NCI-H345 treated with DMSO at 0.1 percent for 48 hours (cell line): ENCODE measurements at regions not wholly inside any gene's neighbourhood (a gene's known extent, or its start where the extent isn't known, plus 50 kb on each side); places are given as distances from the start of the nearest gene placed in this dataset.

Experiments
- DNase-seq: peaks from one replicate; lab custom pipeline; 2025; ENCODE audit not compliant: unreplicated experiment; lab: John Stamatoyannopoulos, UW

DNA sequence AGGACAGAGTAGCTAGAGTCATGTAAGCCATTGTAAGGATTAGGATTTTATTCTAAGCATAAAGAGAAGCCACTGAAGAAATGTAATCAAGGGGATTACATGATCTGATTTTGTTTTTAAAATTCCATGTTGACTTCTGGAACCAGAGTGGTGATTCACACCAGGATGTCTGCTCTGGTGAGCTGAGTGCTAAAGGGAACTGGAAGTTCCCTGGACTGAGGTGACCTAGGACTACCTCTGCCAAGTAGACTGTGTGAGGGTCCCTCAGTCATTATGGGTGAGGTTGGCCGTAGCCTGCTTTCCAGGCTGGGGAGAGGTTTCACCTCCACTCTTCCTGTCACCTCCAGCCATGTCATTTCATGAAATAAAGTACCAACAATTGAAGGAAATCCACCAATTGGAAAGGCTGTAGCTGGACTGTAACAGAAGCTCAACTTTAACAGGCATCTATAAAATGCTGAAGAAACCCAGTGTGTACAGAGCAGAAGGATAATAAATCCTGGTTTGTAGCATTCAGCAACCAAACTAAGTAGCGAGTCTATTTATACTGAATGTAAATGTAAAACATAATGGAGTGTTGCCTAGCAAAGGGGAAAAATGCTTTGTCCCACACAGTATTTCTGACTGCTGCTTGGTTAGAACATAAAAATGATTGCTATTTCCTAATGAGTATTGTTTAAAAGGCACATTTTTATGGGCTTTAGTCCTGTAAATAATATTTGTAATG, 507.4 kb upstream of the PKDCC start:
- no peak for DNase-seq

DNA sequence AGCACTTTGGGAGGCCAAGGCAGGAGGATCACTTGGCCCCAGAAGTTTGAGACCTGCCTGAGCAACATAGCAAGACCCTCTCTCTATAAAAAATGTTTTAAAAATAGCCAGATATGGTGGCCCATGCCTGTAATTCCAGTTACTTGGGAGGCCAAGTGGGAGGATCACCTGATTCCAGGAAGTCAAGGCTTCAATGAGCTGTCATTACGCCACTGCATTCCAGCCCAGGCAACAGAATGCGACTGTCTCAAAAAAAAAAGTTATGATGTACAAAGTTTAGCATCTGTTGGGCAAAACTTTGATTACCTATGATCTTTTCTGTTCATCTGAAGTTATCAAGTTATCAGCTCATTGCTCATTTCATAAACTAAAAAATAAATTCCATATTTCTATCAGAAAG, 504.1 kb upstream of the PKDCC start:
- DNase-seq, result no peak

DNA sequence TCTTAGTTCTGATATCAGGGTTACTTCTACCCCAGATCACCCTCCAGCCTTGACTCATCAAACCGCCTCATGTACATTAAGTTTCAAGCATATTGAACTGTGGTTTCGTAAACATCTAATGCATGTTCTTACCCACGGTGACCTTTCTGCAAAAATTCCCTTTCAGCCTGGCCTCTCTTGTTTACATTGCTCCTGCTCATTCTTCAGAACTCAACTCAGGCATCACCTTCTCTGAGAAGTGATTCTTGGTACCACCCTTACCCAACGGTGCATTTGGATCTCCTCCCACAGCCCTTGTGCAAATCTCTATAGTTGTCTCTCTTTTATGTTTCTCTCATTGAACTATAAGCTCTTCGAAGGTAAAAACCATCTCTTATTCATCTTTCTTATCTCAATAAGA, 503.1 kb upstream of the PKDCC start:
- no peak for DNase-seq

DNA sequence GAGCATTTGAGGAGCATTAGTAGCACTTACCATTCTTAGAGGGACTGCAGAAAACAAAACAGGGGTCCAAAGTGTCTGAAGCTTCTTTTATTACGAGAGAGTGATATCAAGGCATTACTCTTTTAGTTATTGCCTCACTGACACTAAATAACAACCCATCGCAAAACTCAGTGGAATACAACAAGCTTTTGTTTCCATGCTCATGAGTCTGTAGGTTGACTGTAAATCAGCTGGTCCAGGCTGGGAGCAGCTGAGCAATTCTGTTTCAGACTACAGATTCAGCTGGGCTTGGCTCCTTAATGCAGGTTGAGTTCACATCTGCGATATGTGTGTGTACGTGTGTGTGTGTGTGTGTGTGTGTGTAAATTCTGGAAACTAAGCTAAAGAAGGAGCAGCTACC, 501.8 kb upstream of the PKDCC start:
- DNase-seq, result no peak

DNA sequence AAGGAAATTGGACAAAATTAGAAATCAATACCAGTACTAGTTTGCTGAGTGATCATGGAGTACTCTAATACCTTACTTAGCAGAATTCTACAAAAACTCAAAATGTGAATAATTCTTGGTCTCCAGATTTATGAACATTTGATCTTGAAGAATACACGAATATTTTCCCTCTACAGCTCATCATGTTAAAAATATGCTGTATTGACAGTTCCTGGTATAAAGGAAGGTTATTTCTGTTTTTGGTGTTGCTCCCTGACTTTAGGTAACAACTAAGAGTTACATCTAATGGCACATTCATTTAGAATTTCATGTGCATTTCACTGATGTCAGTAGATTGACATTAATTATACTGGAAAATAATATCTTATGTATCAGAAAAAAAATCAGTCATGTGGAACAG, 479.2 kb upstream of the PKDCC start:
- DNase-seq, result no peak

DNA sequence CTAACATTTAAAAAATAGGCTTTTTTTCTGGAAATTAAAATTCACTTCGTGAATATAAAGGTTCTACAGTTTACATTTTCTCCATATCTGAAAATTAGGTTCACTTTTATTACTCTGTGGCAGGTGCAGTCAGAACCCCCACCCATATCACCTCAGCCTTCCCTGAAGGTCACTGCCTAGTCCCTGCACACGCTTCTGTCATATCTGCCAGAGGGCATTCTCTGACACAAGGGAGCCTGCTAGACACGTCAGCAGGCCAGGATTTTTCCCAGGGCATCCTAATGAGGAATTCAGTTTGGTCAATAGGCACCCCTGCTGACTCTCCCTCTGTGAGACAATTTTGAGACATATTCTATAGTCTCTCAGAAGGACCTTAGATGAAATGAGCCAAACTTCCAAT, 475.7 kb upstream of the PKDCC start:
- DNase-seq, result no peak

DNA sequence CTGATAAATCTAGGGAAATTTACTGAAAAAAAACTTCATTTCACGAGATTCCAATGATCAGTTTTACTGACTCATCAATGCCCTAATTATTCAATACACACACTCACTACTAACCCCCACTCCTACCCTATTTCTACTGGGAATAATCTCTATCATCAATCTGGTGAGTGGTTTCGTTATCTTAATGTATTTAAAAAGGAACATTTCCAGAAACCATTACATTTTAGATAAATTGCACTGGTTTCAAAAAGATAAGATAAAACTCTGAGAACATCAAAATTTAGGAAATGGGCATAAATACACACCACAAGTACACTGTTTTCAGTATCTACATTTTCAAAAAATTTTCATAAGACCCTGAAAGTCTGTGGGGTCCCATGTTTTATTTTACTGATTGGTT, 471.4 kb upstream of the PKDCC start:
- no peak for DNase-seq

DNA sequence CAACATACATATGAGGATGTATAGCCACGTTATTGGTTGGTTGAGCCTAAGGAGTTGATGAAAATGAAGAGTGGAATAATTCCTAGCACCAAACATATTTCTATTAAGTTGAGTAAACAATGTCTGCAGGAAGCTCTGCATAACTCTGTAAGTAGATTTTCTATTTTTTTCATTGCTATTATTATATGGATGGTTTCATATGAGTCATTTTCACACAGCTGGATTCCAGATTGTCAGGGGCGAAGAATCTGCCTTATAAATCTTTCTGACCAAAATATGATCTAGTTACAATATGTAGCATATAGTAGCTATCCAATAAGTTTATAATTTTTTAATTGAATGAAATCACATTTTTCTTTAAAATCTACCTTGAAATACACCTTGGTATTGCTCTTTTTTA, 468.0 kb upstream of the PKDCC start:
- DNase-seq, result no peak

DNA sequence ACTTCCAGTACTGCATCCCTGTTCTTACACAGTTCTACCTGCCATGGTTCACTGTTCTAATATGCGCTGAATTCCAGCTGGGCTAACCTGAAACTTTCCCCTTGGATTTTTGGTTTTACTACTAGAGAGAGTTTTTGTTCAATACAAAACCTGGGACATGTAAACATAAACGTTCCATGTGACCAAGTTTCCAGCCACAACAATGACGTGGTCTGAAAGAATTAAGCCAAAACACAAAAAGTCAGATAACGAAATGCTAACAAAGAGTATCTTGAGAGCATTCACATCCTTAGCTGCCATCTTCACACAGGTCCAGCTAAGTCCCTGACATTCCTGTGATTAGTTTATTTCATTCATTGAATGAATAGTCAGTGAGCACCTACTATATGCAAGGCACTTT, 467.0 kb upstream of the PKDCC start:
- DNase-seq, result no peak

DNA sequence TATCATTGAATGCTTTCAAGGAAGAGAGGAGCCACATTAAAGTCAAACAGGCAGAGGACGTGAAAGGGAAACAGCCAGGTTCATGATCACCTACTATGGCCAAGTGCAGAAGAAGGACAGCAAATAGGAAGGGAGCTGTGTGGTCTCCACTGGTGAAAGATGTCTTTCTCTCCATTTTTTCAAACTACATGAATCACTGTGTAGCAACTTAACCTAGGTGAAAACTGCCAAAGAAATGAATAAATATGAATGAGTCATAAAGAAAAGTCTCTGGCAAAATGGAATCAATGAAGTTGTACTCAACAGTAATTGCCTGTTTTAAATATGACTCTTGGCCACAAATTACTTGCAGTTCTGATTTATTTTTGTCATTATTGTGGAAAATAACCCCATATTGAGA, 452.6 kb upstream of the PKDCC start:
- DNase-seq, result no peak

DNA sequence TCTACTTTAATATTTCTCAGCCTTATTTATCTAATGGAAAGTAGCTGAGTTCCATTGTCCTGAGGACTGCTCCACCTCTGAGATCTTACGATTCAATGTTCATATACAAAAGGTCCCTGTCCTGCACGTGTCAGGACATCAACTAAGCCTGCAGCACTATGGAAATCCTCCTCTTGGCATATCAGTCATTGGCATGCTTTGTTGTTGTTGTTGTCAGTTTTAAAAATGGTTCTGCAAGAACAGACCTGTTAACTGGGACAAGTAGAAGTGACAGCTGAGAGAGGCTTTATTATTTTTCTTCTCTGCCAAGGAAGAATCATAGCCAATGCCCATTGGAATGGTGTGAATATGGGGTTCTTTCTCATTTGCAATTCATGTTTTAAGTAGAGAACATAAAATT, 450.1 kb upstream of the PKDCC start:
- DNase-seq, result no peak

DNA sequence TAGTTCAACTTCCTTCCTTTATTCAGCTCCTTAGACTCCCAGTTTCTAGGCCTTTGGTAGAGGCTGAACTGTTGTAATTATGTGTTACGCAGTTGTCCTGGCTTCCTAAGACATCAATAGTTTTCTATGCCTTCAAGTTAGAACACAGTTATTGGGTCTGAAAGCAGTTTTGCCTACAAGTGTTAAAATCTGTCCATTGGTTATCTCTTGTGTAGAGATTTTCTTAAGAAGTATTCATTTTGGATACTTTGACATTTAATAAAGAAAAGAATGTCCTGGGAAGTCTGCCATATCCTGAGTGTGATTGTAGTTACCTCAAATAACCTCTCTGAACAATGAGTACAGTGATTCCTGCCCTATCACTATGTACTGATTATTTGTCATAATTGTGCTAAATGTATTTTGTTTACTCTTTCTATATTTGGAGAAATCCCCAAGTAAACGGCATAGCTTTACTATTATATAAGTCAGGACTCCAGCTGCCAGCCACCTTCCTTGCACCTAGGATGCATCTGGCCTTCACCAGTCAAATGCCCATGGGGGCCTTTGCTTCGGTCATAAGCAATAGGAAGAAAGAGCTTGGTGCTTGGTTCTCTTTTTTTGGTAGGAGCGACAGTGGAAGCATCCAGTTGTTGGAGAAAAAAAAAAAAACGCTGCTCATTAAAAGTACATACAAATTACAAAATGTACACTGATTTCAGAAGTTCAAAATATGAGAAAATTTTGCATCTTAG, 449.5 kb upstream of the PKDCC start:
- no peak for DNase-seq

DNA sequence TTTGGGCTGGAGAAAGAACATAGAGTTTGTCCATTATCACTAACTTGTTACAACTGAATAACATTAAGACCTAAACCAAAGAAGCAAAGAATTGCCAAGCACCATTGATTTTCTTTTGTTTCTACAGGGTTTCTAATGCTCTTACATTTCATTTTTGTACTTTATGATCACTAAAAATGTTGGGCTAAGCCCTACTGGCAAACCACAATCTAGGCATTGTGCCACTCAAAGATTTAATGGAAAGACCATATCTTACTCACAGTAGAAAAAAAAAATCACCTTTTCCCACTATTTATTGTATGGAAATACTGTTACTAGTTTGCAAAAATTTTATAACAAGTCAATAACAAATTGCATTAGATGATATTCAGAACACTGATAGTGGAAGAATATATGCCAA, 447.4 kb upstream of the PKDCC start:
- no peak for DNase-seq

DNA sequence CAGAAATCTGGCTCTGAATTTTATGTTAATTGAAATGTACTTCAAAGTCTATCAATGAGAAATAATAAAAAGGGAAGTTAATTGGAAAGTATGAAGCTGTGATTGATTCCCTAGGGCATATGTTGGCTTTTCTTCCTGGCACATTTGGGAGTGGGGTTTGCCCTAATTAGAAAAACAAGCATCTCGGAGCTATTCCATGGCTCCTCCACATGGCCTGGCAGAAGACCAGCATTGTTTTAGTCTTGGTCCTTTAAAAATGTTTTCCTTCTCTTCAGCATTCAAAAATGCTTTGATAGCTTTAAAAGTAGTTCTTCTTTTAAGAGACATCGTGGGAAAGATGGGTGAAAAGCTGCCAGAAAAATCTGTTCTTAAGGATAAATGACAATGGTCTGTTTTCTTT, 445.5 kb upstream of the PKDCC start:
- no peak for DNase-seq

DNA sequence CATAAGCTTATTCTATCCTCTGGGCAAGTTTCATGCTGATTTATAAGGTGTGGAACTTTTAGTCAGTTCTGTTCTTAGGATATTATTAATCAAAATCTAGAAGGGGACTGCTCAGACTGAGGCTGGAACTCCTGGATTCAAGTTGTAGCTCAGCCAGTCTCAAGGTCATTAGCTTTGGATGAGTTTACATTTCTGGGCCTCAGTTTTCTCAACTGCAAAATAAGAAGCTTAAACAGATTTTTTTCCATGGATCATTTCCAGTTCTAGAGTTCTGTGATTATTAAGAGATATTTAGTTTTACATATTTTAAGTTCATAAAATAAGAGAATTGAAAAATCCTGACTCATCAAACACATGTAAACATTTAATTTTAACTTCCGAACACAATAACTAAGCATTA, 442.5 kb upstream of the PKDCC start:
- DNase-seq, result no peak

DNA sequence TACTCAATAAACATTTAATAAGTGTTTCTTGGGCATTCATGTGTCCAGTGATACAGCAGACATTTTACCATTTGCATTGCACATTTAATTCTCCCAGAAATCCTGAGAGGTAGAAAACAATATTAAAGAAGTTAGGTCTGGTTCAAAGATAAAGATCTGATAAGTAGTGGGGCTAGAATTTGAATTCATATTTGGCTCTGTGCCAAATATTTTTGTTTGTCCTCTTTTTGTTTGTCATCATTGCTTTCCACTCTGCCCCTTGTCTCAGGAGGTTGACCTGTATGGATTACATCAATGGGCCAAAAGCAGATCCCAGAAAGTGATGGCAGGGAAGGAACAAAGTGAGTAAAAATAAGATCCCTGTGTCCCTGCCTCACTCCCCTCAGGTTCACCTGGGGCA, 441.9 kb upstream of the PKDCC start:
- DNase-seq, result no peak

DNA sequence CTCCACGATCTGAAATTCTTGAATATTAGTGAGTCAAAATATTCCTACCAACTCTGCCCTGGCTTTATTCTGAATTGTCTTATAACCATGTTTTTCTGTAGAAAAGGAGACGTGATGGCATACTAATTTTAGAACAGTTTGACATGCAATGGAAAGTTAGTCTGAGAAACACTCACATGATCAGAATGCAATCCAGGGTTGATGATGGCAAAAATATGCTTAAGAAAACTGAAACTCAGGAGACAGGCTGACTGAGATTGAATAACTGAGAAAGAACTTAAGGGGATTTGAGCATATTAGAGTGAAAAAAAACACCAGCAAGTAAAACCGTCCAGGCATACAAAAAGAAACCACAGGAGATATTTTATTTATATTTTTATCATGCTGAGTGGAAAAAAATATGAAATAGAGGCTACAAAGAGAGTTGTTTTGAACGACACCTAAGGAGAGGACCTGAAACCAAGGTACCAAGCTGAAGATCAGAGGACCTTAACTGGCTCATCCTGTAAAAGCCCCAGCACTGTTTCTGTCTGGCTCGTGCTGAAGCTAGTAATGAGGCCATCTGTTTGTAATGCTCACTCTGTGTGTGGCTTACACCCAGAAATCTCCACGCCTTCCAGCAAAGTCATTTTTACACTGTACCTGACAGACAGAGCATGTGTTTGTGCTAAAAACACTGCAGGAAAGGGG, 437.2 kb upstream of the PKDCC start:
- DNase-seq, result no peak

DNA sequence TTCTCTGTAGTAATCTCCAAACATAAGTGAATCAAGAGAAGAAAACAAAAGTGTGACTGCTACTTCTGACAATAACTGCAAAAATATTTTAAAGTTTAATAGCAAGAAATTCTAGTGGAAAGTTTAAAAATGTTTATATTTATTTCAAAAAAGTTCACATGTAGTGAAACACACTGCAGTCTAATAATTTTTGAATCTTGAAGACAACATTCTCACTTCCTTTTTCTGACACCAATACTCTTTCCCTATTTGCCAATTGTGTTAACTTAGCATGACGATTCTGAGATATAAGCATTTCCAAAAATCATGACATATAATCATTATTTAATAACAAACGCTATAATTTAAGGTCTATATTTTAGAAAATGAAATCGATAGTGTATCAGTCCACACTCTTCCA, 429.1 kb upstream of the PKDCC start:
- DNase-seq, result no peak

DNA sequence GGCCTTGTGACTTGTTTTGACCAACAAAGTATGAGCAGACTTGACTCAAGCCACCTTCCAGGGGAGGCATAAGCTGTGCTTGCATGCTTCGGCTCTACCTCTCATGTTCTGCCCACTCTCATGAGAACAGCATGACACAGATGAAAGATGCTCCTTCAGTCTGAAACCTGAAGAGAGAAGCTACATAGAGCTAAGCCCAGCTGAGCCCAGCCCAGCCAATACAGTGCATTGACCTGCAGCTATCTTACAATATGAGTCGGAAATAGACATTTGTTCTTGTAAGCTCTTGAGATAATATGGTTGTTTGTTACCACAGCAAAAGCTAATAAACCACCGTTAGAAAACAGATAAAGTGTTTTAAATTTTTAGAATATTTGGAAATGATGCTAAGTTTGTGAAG, 426.7 kb upstream of the PKDCC start:
- DNase-seq, result no peak

DNA sequence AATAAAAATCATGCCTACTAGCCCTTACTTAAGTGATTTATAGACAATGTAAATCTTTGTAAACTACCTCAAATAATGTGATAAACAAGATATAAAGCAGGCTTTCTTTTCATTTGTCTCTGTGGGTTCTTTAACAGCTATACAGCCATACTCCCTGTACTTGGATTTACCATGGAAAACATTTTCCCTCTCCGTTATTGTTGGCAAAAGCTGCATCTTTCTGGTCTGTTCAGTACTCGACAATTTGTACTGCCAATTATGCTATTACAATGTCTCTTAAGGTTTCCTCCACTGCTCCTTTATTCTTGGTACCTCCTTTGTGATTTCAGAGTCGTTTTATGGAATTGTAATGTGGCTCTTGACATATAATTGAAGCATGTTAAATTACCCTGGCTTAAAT, 426.3 kb upstream of the PKDCC start:
- DNase-seq, result no peak

DNA sequence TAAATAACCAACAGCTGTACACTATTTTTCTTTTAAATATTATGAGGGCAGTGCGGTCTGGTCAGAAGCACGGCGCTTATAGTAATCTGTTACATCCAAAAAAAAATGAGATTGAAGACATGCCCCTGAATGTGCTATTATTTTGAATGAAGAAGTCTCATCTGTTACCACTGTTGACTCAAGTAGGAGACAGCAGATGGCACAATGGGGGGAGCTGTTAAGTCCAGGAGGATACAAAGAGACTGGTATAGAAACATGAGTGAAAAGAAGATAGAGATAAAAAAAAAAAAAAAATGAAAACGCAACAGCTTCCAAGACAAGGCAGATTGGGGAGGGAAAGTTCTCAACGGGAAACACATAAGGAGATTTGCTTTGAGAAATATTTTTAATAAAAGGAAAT, 425.5 kb upstream of the PKDCC start:
- DNase-seq, result no peak

DNA sequence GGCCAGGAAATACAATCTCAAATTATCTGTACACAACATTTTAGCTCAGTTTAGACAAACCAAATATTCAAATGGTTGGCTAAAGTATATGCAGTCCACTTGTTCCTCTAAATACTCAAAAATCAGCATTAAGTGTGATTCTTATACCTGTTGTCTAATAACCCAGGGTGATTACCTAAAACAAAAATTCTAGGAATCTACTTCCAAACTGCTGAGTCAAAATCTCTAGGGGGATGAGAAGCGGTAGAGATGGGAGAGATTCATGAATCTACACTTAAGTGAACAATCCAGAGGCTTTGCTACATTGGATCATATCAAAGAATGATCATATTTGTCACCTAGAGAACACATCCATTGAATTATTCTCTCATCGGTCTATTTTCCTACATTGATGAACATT, 420.9 kb upstream of the PKDCC start:
- no peak for DNase-seq
